Nephron (organoid): ENCODE measurements at regions not wholly inside any gene's neighbourhood (a gene's known extent, or its start where the extent isn't known, plus 50 kb on each side); places are given as distances from the start of the nearest gene placed in this dataset.

Experiments
- H3K27ac Mint-ChIP-seq, 3 experiments: 2 replicates each; pipeline ENCODE4 v1.8.0; 2020; ENCODE audit warnings: mixed read lengths in 3 of 3, mild to moderate bottlenecking in 2 of 3, moderate library complexity in 1 of 3
- H3K27me3 Mint-ChIP-seq: 2 replicates; pipeline ENCODE4 v1.8.0; 2021; ENCODE audit warnings: low read depth, mild to moderate bottlenecking, moderate library complexity, mixed read lengths
- H3K36me3 Mint-ChIP-seq: 2 replicates; pipeline ENCODE4 v1.8.0; 2020; ENCODE audit warnings: low read depth, mixed read lengths
- H3K4me1 Mint-ChIP-seq: 2 replicates; pipeline ENCODE4 v1.8.0; 2020; ENCODE audit warnings: mixed read lengths
- H3K4me3 Mint-ChIP-seq, 3 experiments: 2 replicates each; pipeline ENCODE4 v1.8.0; 2020; ENCODE audit warnings: mild to moderate bottlenecking in 3 of 3, mixed read lengths in 3 of 3, moderate library complexity in 2 of 3
- H3K9me3 Mint-ChIP-seq: 2 replicates; pipeline ENCODE4 v1.8.0; 2020; ENCODE audit warnings: mixed read lengths
- TF ChIP-seq, protein P1 (sequence below), 3 experiments: fragments of 200-600 bp; sonication (generic); IDR thresholded peaks; one replicate each; pipeline ENCODE4 v1.5.0; 2021; ENCODE audit warnings: antibody characterized with exemption in 3 of 3; ENCODE audit not compliant: unreplicated experiment in 3 of 3

DNA sequence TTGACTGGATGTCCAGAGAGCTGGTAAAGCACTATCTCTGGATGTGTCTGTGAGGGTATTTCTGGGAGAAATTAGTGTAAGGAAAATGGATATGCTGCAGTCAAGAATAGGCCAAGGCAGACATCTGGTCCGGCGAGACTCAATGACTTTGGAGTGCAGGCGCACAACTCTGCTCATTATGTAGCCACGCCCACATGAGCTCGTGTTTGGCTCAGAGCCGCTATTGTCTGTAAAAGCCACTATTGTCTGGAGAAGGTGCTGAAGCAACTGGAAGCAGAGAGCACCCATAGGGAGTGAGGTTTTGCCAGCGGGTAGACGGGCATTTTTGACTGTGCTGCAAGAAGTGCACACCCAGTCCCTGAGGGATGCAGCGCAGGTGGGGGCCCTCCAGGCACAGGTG lies 305.0 kb upstream of the POU3F2 start:
- H3K4me1 Mint-ChIP-seq: no peaks in the 10 kb centered on the region
- H3K9me3 Mint-ChIP-seq: peaks cover 2% of the 10 kb centered on the region
- no peaks in the 10 kb centered on the region for H3K36me3 Mint-ChIP-seq
- H3K27me3 Mint-ChIP-seq: peaks cover 9% of the 10 kb centered on the region
- TF ChIP-seq, protein P1, sequence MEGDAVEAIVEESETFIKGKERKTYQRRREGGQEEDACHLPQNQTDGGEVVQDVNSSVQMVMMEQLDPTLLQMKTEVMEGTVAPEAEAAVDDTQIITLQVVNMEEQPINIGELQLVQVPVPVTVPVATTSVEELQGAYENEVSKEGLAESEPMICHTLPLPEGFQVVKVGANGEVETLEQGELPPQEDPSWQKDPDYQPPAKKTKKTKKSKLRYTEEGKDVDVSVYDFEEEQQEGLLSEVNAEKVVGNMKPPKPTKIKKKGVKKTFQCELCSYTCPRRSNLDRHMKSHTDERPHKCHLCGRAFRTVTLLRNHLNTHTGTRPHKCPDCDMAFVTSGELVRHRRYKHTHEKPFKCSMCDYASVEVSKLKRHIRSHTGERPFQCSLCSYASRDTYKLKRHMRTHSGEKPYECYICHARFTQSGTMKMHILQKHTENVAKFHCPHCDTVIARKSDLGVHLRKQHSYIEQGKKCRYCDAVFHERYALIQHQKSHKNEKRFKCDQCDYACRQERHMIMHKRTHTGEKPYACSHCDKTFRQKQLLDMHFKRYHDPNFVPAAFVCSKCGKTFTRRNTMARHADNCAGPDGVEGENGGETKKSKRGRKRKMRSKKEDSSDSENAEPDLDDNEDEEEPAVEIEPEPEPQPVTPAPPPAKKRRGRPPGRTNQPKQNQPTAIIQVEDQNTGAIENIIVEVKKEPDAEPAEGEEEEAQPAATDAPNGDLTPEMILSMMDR (IDR thresholded peaks at IDR 0.05; ENCODE audit: unreplicated experiment in 3 of 3): no peak
- no peak overlapping the region for H3K4me3 Mint-ChIP-seq
- no peak overlapping the region for H3K27ac Mint-ChIP-seq

DNA sequence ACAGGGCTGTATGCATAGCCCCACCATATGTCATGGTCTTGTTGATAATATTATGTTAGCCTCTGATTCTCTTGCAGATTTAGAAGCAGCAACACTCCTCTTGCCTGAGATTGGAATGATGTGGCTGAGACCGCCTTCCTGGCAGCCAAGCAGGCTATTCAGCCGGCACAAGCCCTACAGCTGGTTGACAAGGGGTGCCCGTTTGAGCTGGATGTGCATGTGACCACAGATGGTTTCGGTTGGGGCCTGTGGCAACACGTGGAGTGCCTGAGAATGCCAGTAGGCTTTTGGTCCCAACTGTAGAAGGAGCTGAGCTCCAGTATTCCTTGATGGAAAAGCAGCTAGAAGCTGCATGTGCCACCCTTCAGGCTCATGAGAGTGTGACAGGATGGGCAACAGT lies 303.6 kb upstream of the POU3F2 start:
- Mint-ChIP-seq H3K9me3 (peaks cover 2% of the 10 kb centered on the region), H3K4me1 (no peaks in the 10 kb centered on the region), H3K27me3 (peaks cover 10% of the 10 kb centered on the region), H3K36me3 (no peaks in the 10 kb centered on the region), H3K27ac (no peak overlapping the region), H3K4me3 (no peak overlapping the region)
- TF ChIP-seq, protein P1 (IDR thresholded peaks at IDR 0.05; ENCODE audit: unreplicated experiment in 3 of 3): no peak

DNA sequence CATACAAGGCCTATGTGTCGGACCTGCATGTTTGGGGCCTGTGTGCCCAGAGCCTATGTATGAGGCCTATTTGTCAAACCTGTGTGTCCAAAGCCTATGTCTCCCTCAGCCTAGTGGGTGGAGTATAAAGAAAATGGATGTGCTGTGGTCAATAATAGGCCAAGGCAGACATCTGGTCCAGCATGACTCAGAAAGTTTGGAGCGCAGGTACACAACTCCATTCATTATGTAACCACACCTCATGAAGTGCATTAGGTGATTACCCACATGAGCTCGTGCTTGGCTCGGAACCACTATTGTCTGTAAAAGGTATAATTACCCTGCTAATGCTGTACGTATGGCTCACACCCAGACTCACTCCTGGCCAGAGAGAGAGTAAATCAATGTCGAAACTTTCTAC lies 302.4 kb upstream of the POU3F2 start:
- TF ChIP-seq, protein P1 (IDR thresholded peaks at IDR 0.05; ENCODE audit: unreplicated experiment in 3 of 3): no peak
- H3K27me3 Mint-ChIP-seq: peaks cover 6% of the 10 kb centered on the region
- no peak overlapping the region for H3K4me3 Mint-ChIP-seq
- H3K36me3 Mint-ChIP-seq: no peaks in the 10 kb centered on the region
- no peak overlapping the region for H3K27ac Mint-ChIP-seq
- peaks cover 2% of the 10 kb centered on the region for H3K9me3 Mint-ChIP-seq
- no peaks in the 10 kb centered on the region for H3K4me1 Mint-ChIP-seq

DNA sequence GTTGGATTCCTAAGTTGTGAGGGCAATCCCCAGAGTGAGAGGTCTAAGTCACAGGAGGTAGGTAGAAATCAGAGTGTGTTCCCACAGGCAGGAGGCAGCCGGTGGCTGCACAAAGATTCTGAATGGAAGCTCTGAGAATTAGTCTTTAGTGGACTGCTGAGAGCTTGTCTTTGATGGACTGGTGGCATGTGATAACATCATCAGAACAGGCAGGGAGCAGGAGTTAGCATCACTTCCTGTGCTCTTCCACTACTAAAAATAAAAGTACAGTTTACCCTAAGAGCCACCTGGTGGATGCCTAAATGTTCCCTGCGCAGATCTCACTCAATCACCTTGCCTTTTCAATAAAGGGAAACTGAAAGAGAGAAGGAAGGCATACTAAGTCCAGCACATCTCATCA lies 294.6 kb upstream of the POU3F2 start:
- H3K27ac Mint-ChIP-seq: no peak overlapping the region
- H3K9me3 Mint-ChIP-seq: no peaks in the 10 kb centered on the region
- TF ChIP-seq, protein P1 (IDR thresholded peaks at IDR 0.05; ENCODE audit: unreplicated experiment in 3 of 3): no peak
- H3K27me3 Mint-ChIP-seq: no peaks in the 10 kb centered on the region
- no peak overlapping the region for H3K4me3 Mint-ChIP-seq
- H3K36me3 Mint-ChIP-seq: no peaks in the 10 kb centered on the region
- no peaks in the 10 kb centered on the region for H3K4me1 Mint-ChIP-seq

DNA sequence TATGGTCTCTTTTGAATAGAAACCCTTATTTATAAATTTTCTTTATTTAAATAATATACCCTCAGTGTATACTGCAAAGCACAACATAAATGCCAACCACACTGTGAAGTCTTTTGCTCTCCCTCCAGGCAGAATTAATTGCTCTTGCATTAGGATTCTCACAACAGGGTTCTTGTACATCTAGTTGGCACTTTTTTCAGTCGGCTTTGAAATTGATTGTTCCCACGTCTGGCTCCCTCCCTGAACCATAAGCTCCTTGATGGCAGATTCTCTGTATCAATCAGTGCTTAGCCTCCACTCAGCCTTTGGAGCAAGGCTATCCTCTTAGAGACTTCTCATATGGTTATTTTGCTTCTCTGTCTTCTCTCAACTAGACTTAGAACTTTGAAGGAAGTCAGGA lies 288.0 kb upstream of the POU3F2 start:
- H3K4me1 Mint-ChIP-seq: no peaks in the 10 kb centered on the region
- no peak overlapping the region for H3K4me3 Mint-ChIP-seq
- TF ChIP-seq, protein P1 (IDR thresholded peaks at IDR 0.05; ENCODE audit: unreplicated experiment in 3 of 3): no peak
- H3K27me3 Mint-ChIP-seq: peaks cover 5% of the 10 kb centered on the region
- H3K9me3 Mint-ChIP-seq: no peaks in the 10 kb centered on the region
- no peaks in the 10 kb centered on the region for H3K36me3 Mint-ChIP-seq
- H3K27ac Mint-ChIP-seq: no peak overlapping the region

DNA sequence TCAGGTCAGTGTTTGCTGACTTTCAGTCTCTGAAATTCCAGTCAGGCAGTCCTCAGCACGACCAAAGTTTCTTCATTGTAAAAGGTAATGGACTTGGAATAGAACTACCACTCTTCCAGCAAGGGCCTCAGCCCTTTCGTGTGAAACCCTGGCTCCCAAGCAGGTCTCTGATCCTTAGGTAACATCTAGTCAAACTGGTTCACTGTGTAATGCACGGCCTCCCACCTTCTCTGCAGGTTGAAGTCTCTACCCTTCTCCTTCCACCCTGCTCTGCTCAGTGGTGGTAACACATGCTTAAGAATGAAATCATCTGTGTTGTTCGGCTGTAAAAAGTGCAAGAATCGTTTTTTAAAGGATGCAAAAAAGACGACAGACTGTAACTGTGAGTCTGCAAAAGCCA lies 287.2 kb upstream of the POU3F2 start:
- H3K27me3 Mint-ChIP-seq: peaks cover 5% of the 10 kb centered on the region
- H3K4me3 Mint-ChIP-seq: no peak overlapping the region
- H3K36me3 Mint-ChIP-seq: no peaks in the 10 kb centered on the region
- no peaks in the 10 kb centered on the region for H3K4me1 Mint-ChIP-seq
- TF ChIP-seq, protein P1 (IDR thresholded peaks at IDR 0.05; ENCODE audit: unreplicated experiment in 3 of 3): no peak
- H3K9me3 Mint-ChIP-seq: no peaks in the 10 kb centered on the region
- H3K27ac Mint-ChIP-seq: no peak overlapping the region
